GM23338 (cell line): ENCODE measurements at regions not wholly inside any gene's neighbourhood (a gene's known extent, or its start where the extent isn't known, plus 50 kb on each side); places are given as distances from the start of the nearest gene placed in this dataset.
"Not testable (repeated sequence)": the region's sequence is repeated elsewhere in the genome, so short reads cannot be mapped to it uniquely, and the experiment has no call there.

ENCODE experiments used
- ATAC-seq: fragments of 200-7000 bp; cut with Tn5 transposase; 3 replicates; pipeline ENCODE4 v1.9.1; 2020
- DNase-seq: peaks from one replicate; pipeline ENCODE4 v3.0.0-alpha.2; 2015; ENCODE audit warnings: low spot score
- H2AFZ ChIP-seq: fragments of 200-600 bp; sonication (generic); 2 replicates; pipeline ENCODE4 v1.8.0; 2016; ENCODE audit warnings: antibody characterized with exemption, mild to moderate bottlenecking, moderate library complexity
- H3F3A ChIP-seq: fragments of 200-600 bp; sonication (generic); replicated peaks from 2 replicates; pipeline ENCODE4 v1.8.0; 2017; ENCODE audit warnings: antibody characterized with exemption, mixed run types, low read depth
- H3K27ac ChIP-seq: fragments of 200-600 bp; sonication (generic); 2 replicates; pipeline ENCODE4 v1.6.1; 2016; ENCODE audit warnings: low read depth
- H3K27me3 ChIP-seq: fragments of 200-600 bp; sonication (generic); 2 replicates; pipeline ENCODE4 v1.8.0; 2016; ENCODE audit warnings: mild to moderate bottlenecking, mixed run types, moderate library complexity; ENCODE audit not compliant: insufficient read depth
- H3K36me3 ChIP-seq: fragments of 200-600 bp; sonication (generic); 2 replicates; pipeline ENCODE4 v1.8.0; 2016; ENCODE audit warnings: mild to moderate bottlenecking; ENCODE audit not compliant: insufficient read depth
- H3K4me1 ChIP-seq: fragments of 200-600 bp; sonication (generic); 2 replicates; pipeline ENCODE4 v1.8.0; 2016; ENCODE audit warnings: mild to moderate bottlenecking, moderate library complexity; ENCODE audit not compliant: insufficient read depth
- H3K4me2 ChIP-seq: fragments of 200-600 bp; sonication (generic); 2 replicates; pipeline ENCODE4 v1.7.1; 2017; ENCODE audit warnings: mixed run types
- H3K4me3 ChIP-seq: fragments of 200-600 bp; sonication (generic); 2 replicates; pipeline ENCODE4 v1.6.1; 2016; ENCODE audit warnings: mixed run types
- H3K79me2 ChIP-seq: fragments of 200-600 bp; sonication (generic); replicated peaks from 2 replicates; pipeline ENCODE4 v1.8.0; 2017; ENCODE audit warnings: mild to moderate bottlenecking; ENCODE audit not compliant: insufficient read depth
- H3K9me2 ChIP-seq: fragments of 200-600 bp; sonication (generic); 2 replicates; pipeline ENCODE4 v1.8.0; 2017; ENCODE audit not compliant: insufficient read depth
- H4K20me1 ChIP-seq: fragments of 200-600 bp; sonication (generic); replicated peaks from 2 replicates; pipeline ENCODE4 v1.8.0; 2017; ENCODE audit warnings: mild to moderate bottlenecking; ENCODE audit not compliant: insufficient read depth
- H3K27ac Mint-ChIP-seq: 2 replicates; pipeline ENCODE4 v1.8.0; 2020; ENCODE audit warnings: inconsistent platforms, mild to moderate bottlenecking, moderate library complexity, mixed read lengths
- H3K27me3 Mint-ChIP-seq: 3 replicates; pipeline ENCODE4 v1.8.0; 2022; ENCODE audit warnings: low read depth, mild to moderate bottlenecking, moderate library complexity, mixed read lengths, inconsistent platforms; ENCODE audit not compliant: insufficient read depth, poor library complexity
- H3K36me3 Mint-ChIP-seq: 3 replicates; pipeline ENCODE4 v1.8.0; 2021; ENCODE audit warnings: low read depth, mild to moderate bottlenecking, inconsistent platforms, moderate library complexity, mixed read lengths
- H3K4me1 Mint-ChIP-seq: 3 replicates; pipeline ENCODE4 v1.8.0; 2020; ENCODE audit warnings: mild to moderate bottlenecking, inconsistent platforms, mixed read lengths
- H3K4me3 Mint-ChIP-seq: 3 replicates; pipeline ENCODE4 v1.8.0; 2021; ENCODE audit warnings: moderate library complexity, mild to moderate bottlenecking, inconsistent platforms, mixed read lengths
- H3K9me3 Mint-ChIP-seq: 3 replicates; pipeline ENCODE4 v1.8.0; 2020; ENCODE audit warnings: moderate library complexity, mild to moderate bottlenecking, inconsistent platforms, mixed read lengths
- CREB1 ChIP-seq: fragments of 250-450 bp; sonication (Bioruptor Pico); IDR thresholded peaks from 2 replicates; pipeline ENCODE4 v1.5.0; 2020; ENCODE audit warnings: low read depth, mild to moderate bottlenecking, moderate library complexity
- EZH2 ChIP-seq: fragments of 200-600 bp; sonication (generic); IDR thresholded peaks from one replicate; pipeline ENCODE4 v1.8.0; 2017; ENCODE audit warnings: antibody characterized with exemption, mild to moderate bottlenecking, low read depth; ENCODE audit not compliant: unreplicated experiment
- JUNB ChIP-seq: IDR thresholded peaks from one replicate; pipeline ENCODE4 v1.6.1; 2016; ENCODE audit warnings: antibody characterized with exemption; ENCODE audit not compliant: unreplicated experiment
- POLR2AphosphoS5 ChIP-seq: IDR thresholded peaks from 2 replicates; pipeline ENCODE4 v1.6.1; 2016; ENCODE audit warnings: antibody characterized with exemption, low read depth
- STAT1 ChIP-seq: IDR thresholded peaks from one replicate; pipeline ENCODE4 v1.6.1; 2016; ENCODE audit warnings: antibody characterized with exemption; ENCODE audit not compliant: unreplicated experiment
- ZNF114 ChIP-seq: fragments of 250-450 bp; sonication (Bioruptor Pico); IDR thresholded peaks from 2 replicates; pipeline ENCODE4 v1.5.0; 2020; ENCODE audit warnings: mild to moderate bottlenecking, moderate library complexity
- ZNF331 ChIP-seq: fragments of 250-450 bp; sonication (Bioruptor Pico); IDR thresholded peaks from 2 replicates; pipeline ENCODE4 v1.5.0; 2020; ENCODE audit warnings: low read depth, mild to moderate bottlenecking, moderate library complexity
- TF ChIP-seq, protein P1 (sequence below), 2 experiments: fragments of 200-600 bp in 1 of 2; sonication (generic) in 1 of 2; conservative IDR thresholded peaks; 2 replicates each; pipeline versions ENCODE4 v1.5.1 to v1.6.1; 2016 to 2017; ENCODE audit warnings: antibody characterized with exemption in 2 of 2, low read depth in 2 of 2, mild to moderate bottlenecking in 2 of 2, moderate library complexity in 1 of 2
- TF ChIP-seq, protein P2 (sequence below): IDR thresholded peaks from one replicate; pipeline ENCODE4 v1.6.1; 2018; ENCODE audit warnings: antibody characterized with exemption; ENCODE audit not compliant: unreplicated experiment
- TF ChIP-seq, protein P3 (sequence below): IDR thresholded peaks from 2 replicates; pipeline ENCODE4 v1.6.1; 2016; ENCODE audit warnings: antibody characterized with exemption

- TF ChIP-seq, protein P1, sequence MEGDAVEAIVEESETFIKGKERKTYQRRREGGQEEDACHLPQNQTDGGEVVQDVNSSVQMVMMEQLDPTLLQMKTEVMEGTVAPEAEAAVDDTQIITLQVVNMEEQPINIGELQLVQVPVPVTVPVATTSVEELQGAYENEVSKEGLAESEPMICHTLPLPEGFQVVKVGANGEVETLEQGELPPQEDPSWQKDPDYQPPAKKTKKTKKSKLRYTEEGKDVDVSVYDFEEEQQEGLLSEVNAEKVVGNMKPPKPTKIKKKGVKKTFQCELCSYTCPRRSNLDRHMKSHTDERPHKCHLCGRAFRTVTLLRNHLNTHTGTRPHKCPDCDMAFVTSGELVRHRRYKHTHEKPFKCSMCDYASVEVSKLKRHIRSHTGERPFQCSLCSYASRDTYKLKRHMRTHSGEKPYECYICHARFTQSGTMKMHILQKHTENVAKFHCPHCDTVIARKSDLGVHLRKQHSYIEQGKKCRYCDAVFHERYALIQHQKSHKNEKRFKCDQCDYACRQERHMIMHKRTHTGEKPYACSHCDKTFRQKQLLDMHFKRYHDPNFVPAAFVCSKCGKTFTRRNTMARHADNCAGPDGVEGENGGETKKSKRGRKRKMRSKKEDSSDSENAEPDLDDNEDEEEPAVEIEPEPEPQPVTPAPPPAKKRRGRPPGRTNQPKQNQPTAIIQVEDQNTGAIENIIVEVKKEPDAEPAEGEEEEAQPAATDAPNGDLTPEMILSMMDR (conservative IDR thresholded peaks at IDR 0.05; ENCODE audit: low read depth in 2 of 2), result no peak
- TF ChIP-seq ZNF114 (CRISPR knock-in tag) (no peak), POLR2AphosphoS5 (no peak), EZH2 (no peak), CREB1 (CRISPR knock-in tag) (no peak)
- TF ChIP-seq, protein P2, sequence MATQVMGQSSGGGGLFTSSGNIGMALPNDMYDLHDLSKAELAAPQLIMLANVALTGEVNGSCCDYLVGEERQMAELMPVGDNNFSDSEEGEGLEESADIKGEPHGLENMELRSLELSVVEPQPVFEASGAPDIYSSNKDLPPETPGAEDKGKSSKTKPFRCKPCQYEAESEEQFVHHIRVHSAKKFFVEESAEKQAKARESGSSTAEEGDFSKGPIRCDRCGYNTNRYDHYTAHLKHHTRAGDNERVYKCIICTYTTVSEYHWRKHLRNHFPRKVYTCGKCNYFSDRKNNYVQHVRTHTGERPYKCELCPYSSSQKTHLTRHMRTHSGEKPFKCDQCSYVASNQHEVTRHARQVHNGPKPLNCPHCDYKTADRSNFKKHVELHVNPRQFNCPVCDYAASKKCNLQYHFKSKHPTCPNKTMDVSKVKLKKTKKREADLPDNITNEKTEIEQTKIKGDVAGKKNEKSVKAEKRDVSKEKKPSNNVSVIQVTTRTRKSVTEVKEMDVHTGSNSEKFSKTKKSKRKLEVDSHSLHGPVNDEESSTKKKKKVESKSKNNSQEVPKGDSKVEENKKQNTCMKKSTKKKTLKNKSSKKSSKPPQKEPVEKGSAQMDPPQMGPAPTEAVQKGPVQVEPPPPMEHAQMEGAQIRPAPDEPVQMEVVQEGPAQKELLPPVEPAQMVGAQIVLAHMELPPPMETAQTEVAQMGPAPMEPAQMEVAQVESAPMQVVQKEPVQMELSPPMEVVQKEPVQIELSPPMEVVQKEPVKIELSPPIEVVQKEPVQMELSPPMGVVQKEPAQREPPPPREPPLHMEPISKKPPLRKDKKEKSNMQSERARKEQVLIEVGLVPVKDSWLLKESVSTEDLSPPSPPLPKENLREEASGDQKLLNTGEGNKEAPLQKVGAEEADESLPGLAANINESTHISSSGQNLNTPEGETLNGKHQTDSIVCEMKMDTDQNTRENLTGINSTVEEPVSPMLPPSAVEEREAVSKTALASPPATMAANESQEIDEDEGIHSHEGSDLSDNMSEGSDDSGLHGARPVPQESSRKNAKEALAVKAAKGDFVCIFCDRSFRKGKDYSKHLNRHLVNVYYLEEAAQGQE, result no peak
These were observed 179.5 kb upstream of the TBX18 start (continued) for GRCh38 chr6:84943905-84944304.

- H3K4me2 ChIP-seq, H4K20me1 ChIP-seq, H3K4me1 ChIP-seq, H3F3A ChIP-seq, H3K36me3 ChIP-seq, ATAC-seq, H3K27me3 Mint-ChIP-seq, H3K9me3 Mint-ChIP-seq, DNase-seq, H2AFZ ChIP-seq, H3K27ac ChIP-seq, H3K79me2 ChIP-seq, H3K27me3 ChIP-seq, H3K4me3 Mint-ChIP-seq, H3K4me3 ChIP-seq, H3K27ac Mint-ChIP-seq, H3K36me3 Mint-ChIP-seq: not testable (repeated sequence)
- peaks cover 13% of the 10 kb centered on the region for H3K9me2 ChIP-seq
- H3K4me1 Mint-ChIP-seq, result peaks cover 10% of the 10 kb centered on the region
These were observed 177.2 kb upstream of the TBX18 start for GRCh38 chr6:84941609-84942008.

- no peak overlapping the region for H2AFZ ChIP-seq
- Mint-ChIP-seq H3K4me1 (peaks cover 4% of the 10 kb centered on the region; the same call in 2 of the 3 replicates), H3K9me3 (no peaks in the 10 kb centered on the region), H3K36me3 (no peaks in the 10 kb centered on the region), H3K27me3 (peaks cover 2% of the 10 kb centered on the region), H3K4me3 (no peak overlapping the region), H3K27ac (no peak overlapping the region)
- H3F3A ChIP-seq, result no peaks in the 10 kb centered on the region
- H3K36me3 ChIP-seq, result no peaks in the 10 kb centered on the region
- H3K4me3 ChIP-seq, result no peak overlapping the region
- no peak for DNase-seq
- ATAC-seq, result no peak
- no peak overlapping the region for H3K4me2 ChIP-seq
- no peaks in the 10 kb centered on the region for H3K4me1 ChIP-seq
- no peaks in the 10 kb centered on the region for H3K79me2 ChIP-seq
- H3K27me3 ChIP-seq, result no peaks in the 10 kb centered on the region
- H3K27ac ChIP-seq, result no peak overlapping the region
- no peaks in the 10 kb centered on the region for H3K9me2 ChIP-seq
- no peaks in the 10 kb centered on the region for H4K20me1 ChIP-seq
- TF ChIP-seq ZNF331 (CRISPR knock-in tag) (no peak), STAT1 (no peak), JUNB (no peak), ZNF114 (CRISPR knock-in tag) (no peak), CREB1 (CRISPR knock-in tag) (no peak), EZH2 (no peak)
- TF ChIP-seq, protein P3, sequence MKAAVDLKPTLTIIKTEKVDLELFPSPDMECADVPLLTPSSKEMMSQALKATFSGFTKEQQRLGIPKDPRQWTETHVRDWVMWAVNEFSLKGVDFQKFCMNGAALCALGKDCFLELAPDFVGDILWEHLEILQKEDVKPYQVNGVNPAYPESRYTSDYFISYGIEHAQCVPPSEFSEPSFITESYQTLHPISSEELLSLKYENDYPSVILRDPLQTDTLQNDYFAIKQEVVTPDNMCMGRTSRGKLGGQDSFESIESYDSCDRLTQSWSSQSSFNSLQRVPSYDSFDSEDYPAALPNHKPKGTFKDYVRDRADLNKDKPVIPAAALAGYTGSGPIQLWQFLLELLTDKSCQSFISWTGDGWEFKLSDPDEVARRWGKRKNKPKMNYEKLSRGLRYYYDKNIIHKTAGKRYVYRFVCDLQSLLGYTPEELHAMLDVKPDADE, result no peak
- TF ChIP-seq, protein P1 (conservative IDR thresholded peaks at IDR 0.05; ENCODE audit: low read depth in 2 of 2), result no peak
These were observed 164.8 kb upstream of the TBX18 start for GRCh38 chr6:84929212-84929611.
